PC-9 (cell line): ENCODE measurements at regions not wholly inside any gene's neighbourhood (a gene's known extent, or its start where the extent isn't known, plus 50 kb on each side); places are given as distances from the start of the nearest gene placed in this dataset.

ENCODE experiments used
- BruUV-seq: library from RNA; stranded (reverse); fragments of 400-500 nt; replicated peaks from 2 replicates; lab custom pipeline; 2021; lab: Mats Ljungman, UMichigan
- CTCF ChIA-PET: fragments of 300-600 bp; sonication (Branson Sonifier 250); formaldehyde crosslinking; loops from one replicate; lab custom pipeline; 2022; ENCODE audit warnings: antibody characterized with exemption; lab: Charles Lee
- POLR2A ChIA-PET: fragments of 300-600 bp; sonication (Branson Sonifier 250); formaldehyde crosslinking; loops from one replicate; lab custom pipeline; 2022; ENCODE audit warnings: antibody characterized with exemption; ENCODE audit not compliant: unreplicated experiment; lab: Charles Lee
- DNase-seq, 2 experiments: peaks; one replicate each; pipeline versions ENCODE4 v3.0.0 to v3.0.0-alpha.2; 2015 to 2022; ENCODE audit warnings: mixed read lengths in 1 of 2
- H2AFZ ChIP-seq: fragments of 200-600 bp; sonication (generic); 2 replicates; pipeline ENCODE4 v1.8.1; 2017; ENCODE audit warnings: antibody characterized with exemption
- H3F3A ChIP-seq: fragments of 200-600 bp; sonication (generic); 2 replicates; pipeline ENCODE4 v1.8.1; 2017; ENCODE audit warnings: antibody characterized with exemption, mild to moderate bottlenecking, low read depth; ENCODE audit not compliant: insufficient read depth
- H3K27ac ChIP-seq: fragments of 200-600 bp; sonication (generic); 2 replicates; pipeline ENCODE4 v1.6.1; 2016; ENCODE audit warnings: mixed run types
- H3K27me3 ChIP-seq: fragments of 200-600 bp; sonication (generic); 2 replicates; pipeline ENCODE4 v1.6.1; 2016; ENCODE audit warnings: low read depth, mixed run types; ENCODE audit not compliant: insufficient read depth
- H3K36me3 ChIP-seq: fragments of 200-600 bp; sonication (generic); 2 replicates; pipeline ENCODE4 v1.6.1; 2016; ENCODE audit warnings: low read depth, mixed run types
- H3K4me1 ChIP-seq: fragments of 200-600 bp; sonication (generic); replicated peaks from 2 replicates; pipeline ENCODE4 v1.6.1; 2016; ENCODE audit warnings: mixed run types; ENCODE audit not compliant: insufficient read depth
- H3K4me2 ChIP-seq: fragments of 200-600 bp; sonication (generic); 2 replicates; pipeline ENCODE4 v1.6.1; 2017; ENCODE audit warnings: mixed run types
- H3K4me3 ChIP-seq: fragments of 200-600 bp; sonication (generic); 2 replicates; pipeline ENCODE4 v1.6.1; 2016; ENCODE audit warnings: mixed run types
- H3K79me2 ChIP-seq: fragments of 200-600 bp; sonication (generic); 2 replicates; pipeline ENCODE4 v1.6.1; 2017; ENCODE audit warnings: low read depth, mixed run types
- H3K9me2 ChIP-seq: fragments of 200-600 bp; sonication (generic); 2 replicates; pipeline ENCODE4 v1.8.1; 2017; ENCODE audit warnings: mild to moderate bottlenecking; ENCODE audit not compliant: insufficient read depth
- H3K9me3 ChIP-seq: fragments of 200-600 bp; sonication (generic); 2 replicates; pipeline ENCODE4 v1.8.1; 2016; ENCODE audit warnings: low read depth; ENCODE audit not compliant: insufficient read depth
- H4K20me1 ChIP-seq: fragments of 200-600 bp; sonication (generic); 2 replicates; pipeline ENCODE4 v1.8.1; 2017; ENCODE audit not compliant: insufficient read depth
- CTCF ChIP-seq: fragments of 200-600 bp; sonication (generic); conservative IDR thresholded peaks from 2 replicates; pipeline ENCODE4 v1.6.1; 2017; ENCODE audit warnings: mixed run types, antibody characterized with exemption, mild to moderate bottlenecking, moderate library complexity
- EZH2 ChIP-seq: fragments of 200-600 bp; sonication (generic); IDR thresholded peaks from 2 replicates; pipeline ENCODE4 v1.8.0; 2017; ENCODE audit warnings: antibody characterized with exemption, low read depth
- intact Hi-C: fragments of 100-400 bp; cut with micrococcal nuclease; formaldehyde crosslinking; loops from one replicate; pipeline ENCODE4 v1.10.0; 2022; ENCODE audit not compliant: unreplicated experiment

GRCh38 chr2:21424375-21424774, 300.6 kb downstream of the TDRD15 start:
- H3K79me2 ChIP-seq = no peaks in the 10 kb centered on the region
- H2AFZ ChIP-seq = no peak overlapping the region
- H3K4me2 ChIP-seq = no peak overlapping the region
- H3K4me1 ChIP-seq = no peaks in the 10 kb centered on the region
- no peak overlapping the region for H3K4me3 ChIP-seq
- no peaks in the 10 kb centered on the region; the same call in 1 of the 2 replicates for H3K27me3 ChIP-seq
- no peaks in the 10 kb centered on the region for H3K9me3 ChIP-seq
- POLR2A ChIA-PET = no interaction called here
- no peaks in the 10 kb centered on the region for H3K36me3 ChIP-seq
- H4K20me1 ChIP-seq = no peaks in the 10 kb centered on the region
- intact Hi-C loops = no loop called here
- H3K9me2 ChIP-seq = no peaks in the 10 kb centered on the region
- no peak for DNase-seq
- TF ChIP-seq EZH2 = no peak
- no peak for TF ChIP-seq CTCF
- no peaks in the 10 kb centered on the region for H3F3A ChIP-seq
- no TSS peak for BruUV-seq
- CTCF ChIA-PET = no interaction called here
- no peak overlapping the region for H3K27ac ChIP-seq

- TF ChIP-seq CTCF (no peak), EZH2 (no peak)
- Histone ChIP-seq H3K79me2 (no peaks in the 10 kb centered on the region), H3F3A (no peaks in the 10 kb centered on the region), H3K27ac (no peak overlapping the region), H3K9me3 (no peaks in the 10 kb centered on the region), H3K9me2 (no peaks in the 10 kb centered on the region), H3K4me2 (no peak overlapping the region), H3K36me3 (no peaks in the 10 kb centered on the region), H3K27me3 (no peaks in the 10 kb centered on the region), H3K4me1 (no peaks in the 10 kb centered on the region), H3K4me3 (no peak overlapping the region), H2AFZ (no peak overlapping the region), H4K20me1 (no peaks in the 10 kb centered on the region)
- ChIA-PET CTCF (no interaction called here), POLR2A (no interaction called here)
- intact Hi-C loops = no loop called here
- DNase-seq = no peak
- BruUV-seq = no TSS peak
These were observed 303.8 kb downstream of the TDRD15 start for GRCh38 chr2:21427606-21428005.

- TF ChIP-seq CTCF = no peak
- TF ChIP-seq EZH2 = no peak
- DNase-seq = no peak
- Histone ChIP-seq H3K4me1 (no peaks in the 10 kb centered on the region), H2AFZ (no peak overlapping the region), H3F3A (no peaks in the 10 kb centered on the region), H3K36me3 (no peaks in the 10 kb centered on the region), H4K20me1 (no peaks in the 10 kb centered on the region), H3K9me3 (no peaks in the 10 kb centered on the region), H3K4me3 (no peak overlapping the region), H3K27me3 (no peaks in the 10 kb centered on the region), H3K27ac (no peak overlapping the region), H3K9me2 (0 out of 2 replicates have a peak, but pooled peaks cover 3% of the 10 kb centered on the region), H3K79me2 (no peaks in the 10 kb centered on the region), H3K4me2 (no peak overlapping the region)
- POLR2A ChIA-PET = no interaction called here
- CTCF ChIA-PET = no interaction called here
- intact Hi-C loops = no loop called here
- no TSS peak for BruUV-seq
These were observed 305.0 kb downstream of the TDRD15 start for GRCh38 chr2:21428754-21429153.
